ENCODE measurements at regions not wholly inside any gene's neighbourhood (a gene's known extent, or its start where the extent isn't known, plus 50 kb on each side); places are given as distances from the start of the nearest gene placed in this dataset.
"Not testable (repeated sequence)": the region's sequence is repeated elsewhere in the genome, so short reads cannot be mapped to it uniquely, and the experiment has no call there.

- not testable (repeated sequence) for TF ChIP-seq CTCF (IDR thresholded peaks at IDR 0.05; ENCODE audit: insufficient read depth, low read length); POLR2AphosphoS5 (IDR thresholded peaks at IDR 0.05; ENCODE audit: low read depth)
These were observed 222.9 kb downstream of the SPATA31A7 start for GRCh38 chr9:61412738-61413137.

Measured in HL-60 (cell line).